OCI-LY3 (cell line): ENCODE measurements at regions not wholly inside any gene's neighbourhood (a gene's known extent, or its start where the extent isn't known, plus 50 kb on each side); places are given as distances from the start of the nearest gene placed in this dataset.

Experiments
- H2AFZ ChIP-seq: fragments of 200-600, 300-600 bp; shearing (Covaris generic); 2 replicates; pipeline ENCODE4 v1.6.0; 2014; ENCODE audit warnings: antibody characterized with exemption, low read depth, low read length
- H3K27ac ChIP-seq: fragments of 200-600, 300-600 bp; sonication (generic); 2 replicates; pipeline ENCODE4 v1.5.1; 2014; ENCODE audit warnings: mild to moderate bottlenecking, low read length, moderate library complexity, mixed read lengths
- H3K27me3 ChIP-seq: fragments of 200-600, 300-600 bp; sonication (generic); 2 replicates; pipeline ENCODE4 v1.6.1; 2014; ENCODE audit warnings: low read depth, low read length, mixed read lengths
- H3K36me3 ChIP-seq: fragments of 200-600, 300-600 bp; sonication (generic); replicated peaks from 2 replicates; pipeline ENCODE3; 2014; ENCODE audit warnings: low read depth, low read length, mixed read lengths
- H3K4me1 ChIP-seq: fragments of 300-600, 200-600 bp; sonication (generic); 2 replicates; pipeline ENCODE4 v1.6.1; 2014; ENCODE audit warnings: low read length, mixed read lengths
- H3K4me2 ChIP-seq: fragments of 200-600, 300-600 bp; sonication (generic); 2 replicates; pipeline ENCODE4 v1.6.1; 2014; ENCODE audit warnings: low read length, mixed read lengths
- H3K4me3 ChIP-seq: fragments of 300-600, 200-600 bp; sonication (generic); 2 replicates; pipeline ENCODE4 v1.5.1; 2014; ENCODE audit warnings: antibody characterized with exemption, mild to moderate bottlenecking, low read length, moderate library complexity
- H3K79me2 ChIP-seq: fragments of 300-600, 200-600 bp; shearing (Covaris generic); 2 replicates; pipeline ENCODE4 v1.6.1; 2014; ENCODE audit warnings: mild to moderate bottlenecking, low read length, mixed read lengths
- H3K9ac ChIP-seq: fragments of 300-600, 200-600 bp; shearing (Covaris generic); 2 replicates; pipeline ENCODE4 v1.6.0; 2014; ENCODE audit warnings: mild to moderate bottlenecking, low read length, moderate library complexity
- H3K9me3 ChIP-seq: fragments of 200-600, 300-600 bp; shearing (Covaris generic); 2 replicates; pipeline ENCODE4 v1.6.1; 2014; ENCODE audit warnings: low read length, mixed read lengths; ENCODE audit not compliant: insufficient read depth
- H4K20me1 ChIP-seq: fragments of 200-600, 300-600 bp; sonication (generic); 2 replicates; pipeline ENCODE4 v1.6.1; 2016; ENCODE audit warnings: low read length, mixed read lengths; ENCODE audit not compliant: insufficient read depth
- CTCF ChIP-seq: fragments of 200-600, 300-600 bp; sonication (generic); IDR thresholded peaks from 2 replicates; pipeline ENCODE4 v1.5.1; 2014; ENCODE audit warnings: antibody characterized with exemption, low read length, low read depth
- EZH2phosphoT487 ChIP-seq: fragments of 200-600 bp; shearing (Covaris generic); IDR thresholded peaks from 2 replicates; pipeline ENCODE4 v1.6.1; 2018; ENCODE audit warnings: antibody characterized with exemption, mixed run types, low read depth

- Histone ChIP-seq H3K79me2 (no peaks in the 10 kb centered on the region), H3K4me2 (no peak overlapping the region), H3K9ac (no peak overlapping the region), H3K27me3 (no peaks in the 10 kb centered on the region), H3K4me3 (no peak overlapping the region), H3K9me3 (peaks cover 20% of the 10 kb centered on the region; the same call in 1 of the 2 replicates), H2AFZ (no peak overlapping the region), H3K4me1 (peaks cover 24% of the 10 kb centered on the region), H4K20me1 (no peaks in the 10 kb centered on the region), H3K36me3 (peaks cover 39% of the 10 kb centered on the region), H3K27ac (no peak overlapping the region)
- TF ChIP-seq CTCF (no peak), EZH2phosphoT487 (no peak)
These were observed 1140.9 kb downstream of the XPNPEP1 start for GRCh38 chr10:108782411-108782810.

GRCh38 chr10:108779501-108779900 lies 1143.8 kb downstream of the XPNPEP1 start:
- H3K4me2 ChIP-seq: no peak overlapping the region
- no peaks in the 10 kb centered on the region for H3K79me2 ChIP-seq
- no peak overlapping the region for H3K9ac ChIP-seq
- no peak overlapping the region for H2AFZ ChIP-seq
- H3K4me3 ChIP-seq: no peak overlapping the region
- peaks cover 9% of the 10 kb centered on the region; the same call in 1 of the 2 replicates for H3K4me1 ChIP-seq
- no peaks in the 10 kb centered on the region for H3K27me3 ChIP-seq
- peaks cover 14% of the 10 kb centered on the region for H3K36me3 ChIP-seq
- no peak overlapping the region for H3K27ac ChIP-seq
- no peaks in the 10 kb centered on the region for H4K20me1 ChIP-seq
- H3K9me3 ChIP-seq: peaks cover 2% of the 10 kb centered on the region; the same call in 1 of the 2 replicates
- TF ChIP-seq EZH2phosphoT487 (no peak), CTCF (no peak)

GRCh38 chr10:108775911-108776475 lies 1147.3 kb downstream of the XPNPEP1 start:
- Histone ChIP-seq H3K4me1 (no peaks in the 10 kb centered on the region), H3K9me3 (no peaks in the 10 kb centered on the region), H4K20me1 (no peaks in the 10 kb centered on the region), H3K27me3 (no peaks in the 10 kb centered on the region), H3K9ac (no peak overlapping the region), H3K79me2 (no peaks in the 10 kb centered on the region), H2AFZ (no peak overlapping the region), H3K27ac (no peak overlapping the region), H3K4me3 (no peak overlapping the region), H3K4me2 (no peak overlapping the region), H3K36me3 (no peaks in the 10 kb centered on the region)
- TF ChIP-seq CTCF (no peak), EZH2phosphoT487 (no peak)

- no peaks in the 10 kb centered on the region for H3K9me3 ChIP-seq
- TF ChIP-seq EZH2phosphoT487 (no peak), CTCF (no peak)
- no peaks in the 10 kb centered on the region for H4K20me1 ChIP-seq
- H3K79me2 ChIP-seq: no peaks in the 10 kb centered on the region
- H3K4me3 ChIP-seq: no peak overlapping the region
- no peaks in the 10 kb centered on the region for H3K27me3 ChIP-seq
- H3K4me2 ChIP-seq: no peak overlapping the region
- H2AFZ ChIP-seq: no peak overlapping the region
- H3K4me1 ChIP-seq: no peaks in the 10 kb centered on the region
- H3K9ac ChIP-seq: no peak overlapping the region
- H3K27ac ChIP-seq: no peak overlapping the region
- H3K36me3 ChIP-seq: no peaks in the 10 kb centered on the region
These were observed 1152.2 kb downstream of the XPNPEP1 start for GRCh38 chr10:108771106-108771505.
